K562 (cell line): ENCODE measurements at regions not wholly inside any gene's neighbourhood (a gene's known extent, or its start where the extent isn't known, plus 50 kb on each side); places are given as distances from the start of the nearest gene placed in this dataset.

Experiments
- ATAC-seq: fragments of 200-7000 bp; cut with Tn5 transposase; 3 replicates; pipeline ENCODE4 v1.9.1; 2020; ENCODE audit warnings: moderate library complexity
- BruUV-seq: library from RNA; stranded (reverse); fragments of 400-500 nt; replicated peaks from 2 replicates; lab custom pipeline; 2021; lab: Mats Ljungman, UMichigan
- CTCF ChIA-PET: fragments of 300-600 bp; formaldehyde crosslinking; extraction: SDS; loops from one replicate; lab custom pipeline; 2021; ENCODE audit warnings: low intra/inter-chr PET ratio; lab: Yijun Ruan, JAX
- POLR2A ChIA-PET: fragments of 300-600, 350-650 bp; sonication (Branson Sonifier 250); formaldehyde crosslinking; extraction: SDS; loops from one replicate; lab custom pipeline; 2021; ENCODE audit warnings: antibody characterized with exemption, inconsistent platforms; lab: Yijun Ruan, JAX
- DNase-seq, 4 experiments: peaks; one replicate each; pipeline versions ENCODE4 v3.0.0 to v3.0.0-alpha.2; 2011 to 2018; ENCODE audit warnings: low spot score in 3 of 4, mixed read lengths in 3 of 4; ENCODE audit errors: extremely low read depth in 1 of 4
- FAIRE-seq: peaks from 2 replicates; lab custom pipeline; 2011; peaks lifted over from hg19 to GRCh38; lab: Jason Lieb, UNC
- H2AFZ ChIP-seq: 2 replicates; pipeline ENCODE4 v1.6.0; 2011; ENCODE audit warnings: low read depth, low read length, control low read depth, inconsistent platforms
- H3K27ac ChIP-seq: fragments of 200-600 bp; 3 replicates; pipeline ENCODE4 v1.8.0; 2011; ENCODE audit warnings: low read depth, mild to moderate bottlenecking, control low read depth, inconsistent platforms, low read length, moderate library complexity, mixed read lengths; ENCODE audit errors: extremely low read depth
- H3K27me3 ChIP-seq, 2 experiments: fragments of 300-600 bp in 1 of 2; 2 replicates in 1 of 2; 3 replicates in 1 of 2; pipeline versions ENCODE4 v1.6.0 to v1.8.0; 2011; ENCODE audit warnings: inconsistent platforms in 2 of 2, low read length in 2 of 2, mild to moderate bottlenecking in 1 of 2, mixed read lengths in 1 of 2, moderate library complexity in 1 of 2; ENCODE audit not compliant: control insufficient read depth in 2 of 2, insufficient read depth in 2 of 2
- H3K36me3 ChIP-seq: fragments of 300-600 bp; 3 replicates; pipeline ENCODE4 v1.8.0; 2011; ENCODE audit warnings: mild to moderate bottlenecking, low read length, inconsistent platforms; ENCODE audit not compliant: control insufficient read depth, insufficient read depth
- H3K4me1 ChIP-seq, 2 experiments: fragments of 200-600 bp in 1 of 2; replicated peaks in 1 of 2; 2 replicates in 1 of 2; 3 replicates in 1 of 2; pipeline versions ENCODE4 v1.5.1 to v1.8.0; 2011; ENCODE audit warnings: inconsistent platforms in 2 of 2, low read length in 2 of 2, mild to moderate bottlenecking in 1 of 2, mixed read lengths in 1 of 2, moderate library complexity in 1 of 2; ENCODE audit not compliant: control insufficient read depth in 2 of 2, insufficient read depth in 2 of 2
- H3K4me2 ChIP-seq: 2 replicates; pipeline ENCODE4 v1.6.1; 2011; ENCODE audit warnings: low read length, control low read depth, inconsistent platforms, mixed read lengths; ENCODE audit not compliant: insufficient read depth
- H3K4me3 ChIP-seq: fragments of 200-600 bp; sonication (generic), shearing (Covaris generic); 2 replicates; pipeline ENCODE4 v1.5.1; 2016; ENCODE audit warnings: control low read depth, inconsistent platforms
- H3K79me2 ChIP-seq: fragments of 200-600 bp; 3 replicates; pipeline ENCODE4 v1.8.0; 2011; ENCODE audit warnings: low read length, inconsistent platforms; ENCODE audit not compliant: control insufficient read depth, insufficient read depth
- H3K9ac ChIP-seq, 2 experiments: 2 replicates each; pipeline versions ENCODE4 v1.6.0 to v1.6.1; 2011; ENCODE audit warnings: low read depth in 2 of 2, low read length in 2 of 2, control low read depth in 1 of 2, inconsistent platforms in 1 of 2, mild to moderate bottlenecking in 1 of 2, mixed read lengths in 1 of 2; ENCODE audit not compliant: insufficient read depth in 1 of 2
- H3K9me1 ChIP-seq: one replicate; pipeline ENCODE4 v1.6.0; 2011; ENCODE audit warnings: inconsistent platforms, mild to moderate bottlenecking, low read length, moderate library complexity; ENCODE audit not compliant: control insufficient read depth, insufficient read depth
- H3K9me3 ChIP-seq: replicated peaks from 2 replicates; pipeline ENCODE4 v1.5.1; 2011; ENCODE audit warnings: low read depth, low read length, inconsistent platforms; ENCODE audit not compliant: control insufficient read depth, insufficient read depth
- H4K20me1 ChIP-seq: replicated peaks from 2 replicates; pipeline ENCODE4 v1.6.1; 2011; ENCODE audit warnings: low read length, inconsistent platforms, mixed read lengths; ENCODE audit not compliant: control insufficient read depth, insufficient read depth
- E2F6 ChIP-seq, 2 experiments: IDR thresholded peaks; 2 replicates each; pipeline ENCODE4 v1.6.1; 2011; ENCODE audit warnings: borderline replicate concordance in 1 of 2, control low read depth in 1 of 2, low read depth in 1 of 2, low read length in 1 of 2, mild to moderate bottlenecking in 1 of 2, mixed read lengths in 1 of 2, moderate library complexity in 1 of 2; ENCODE audit not compliant: insufficient read depth in 1 of 2, insufficient read length in 1 of 2, poor library complexity in 1 of 2, severe bottlenecking in 1 of 2; ENCODE audit errors: extremely low read depth in 1 of 2
- ZNF280B ChIP-seq: fragments of 250-450 bp; sonication (Bioruptor Pico); IDR thresholded peaks from 2 replicates; pipeline ENCODE4 v1.5.1; 2021; ENCODE audit warnings: mild to moderate bottlenecking
- ZNF431 ChIP-seq: sonication (generic); formaldehyde crosslinking; IDR thresholded peaks from 2 replicates; pipeline ENCODE4 v1.8.0; 2022; ENCODE audit warnings: mild to moderate bottlenecking, missing genetic modification reagents
- ZNF444 ChIP-seq: fragments of 250-450 bp; sonication (Bioruptor Pico); IDR thresholded peaks from 2 replicates; pipeline ENCODE4 v1.4.0; 2020; ENCODE audit warnings: mild to moderate bottlenecking, moderate library complexity
- ZNF644 ChIP-seq: fragments of 200-800 bp; sonication (Bioruptor generic); IDR thresholded peaks from 2 replicates; pipeline ENCODE4 v1.6.1; 2016; ENCODE audit warnings: low read depth, missing genetic modification characterization, missing compliant biosample characterization
- WGBS: fragments of 100-300 bp; shearing (Covaris generic); methylation state at CpG from one replicate; pipeline ENCODE4 v1.1.6; 2016; ENCODE audit warnings: low coverage, mixed read lengths; ENCODE audit not compliant: insufficient coverage; ENCODE audit errors: missing lambda C conversion rate; 5-methylcytosine and 5-hydroxymethylcytosine counted together
- in situ Hi-C: fragments of 300-500 bp; cut with MboI; formaldehyde crosslinking; loops from 4 replicates; pipeline ENCODE4 v1.15.0; 2018; ENCODE audit warnings: inconsistent platforms, mixed read lengths
- intact Hi-C: fragments of 100-400 bp; cut with micrococcal nuclease; formaldehyde crosslinking; loops from 2 replicates; pipeline ENCODE4 v1.14.2; 2022

GRCh38 chr9:78856781-78857180, 559.9 kb downstream of the PSAT1 start:
- POLR2A ChIA-PET = no interaction called here
- no peaks in the 10 kb centered on the region for H3K9me3 ChIP-seq
- TF ChIP-seq ZNF431 (CRISPR knock-in tag) = no peak
- TF ChIP-seq ZNF444 = no peak
- no peak for TF ChIP-seq ZNF280B (CRISPR knock-in tag)
- TF ChIP-seq E2F6 (IDR thresholded peaks at IDR 0.05; ENCODE audit: borderline replicate concordance in 1 of 2, extremely low read depth in 1 of 2, insufficient read depth in 1 of 2, insufficient read length in 1 of 2, low read depth in 1 of 2, low read length in 1 of 2, poor library complexity in 1 of 2, severe bottlenecking in 1 of 2) = no peak
- no peak for TF ChIP-seq ZNF644 (tag)
- TF ChIP-seq, all 486 proteins: peak for 0
- BruUV-seq = no TSS peak
- intact Hi-C loops = no loop called here
- no peaks in the 10 kb centered on the region for H4K20me1 ChIP-seq
- under 1% methylated on average over 8 of the region's 8 CpGs for WGBS
- in situ Hi-C loops = no loop called here
- H2AFZ ChIP-seq = no peak overlapping the region
- FAIRE-seq (no peak), ATAC-seq (no peak), DNase-seq (no peak)
- no peaks in the 10 kb centered on the region for H3K4me1 ChIP-seq
- CTCF ChIA-PET = no interaction called here
- H3K79me2 ChIP-seq = no peaks in the 10 kb centered on the region
- H3K4me2 ChIP-seq = no peak overlapping the region
- H3K27me3 ChIP-seq = no peaks in the 10 kb centered on the region
- no peaks in the 10 kb centered on the region for H3K9me1 ChIP-seq
- H3K27ac ChIP-seq = no peak overlapping the region
- H3K4me3 ChIP-seq = no peak overlapping the region
- H3K9ac ChIP-seq = no peak overlapping the region
- no peaks in the 10 kb centered on the region for H3K36me3 ChIP-seq
